ENCODE measurements at regions not wholly inside any gene's neighbourhood (a gene's known extent, or its start where the extent isn't known, plus 50 kb on each side); places are given as distances from the start of the nearest gene placed in this dataset.

- H3K36me3 Mint-ChIP-seq: no peaks in the 10 kb centered on the region
- peak overlapping the region in 4 of 8 donors; percentile 0 to 55 (median 28) for H3K4me3 Mint-ChIP-seq
- no peaks in the 10 kb centered on the region for H3K36me3 ChIP-seq (ENCODE audit: insufficient read depth, low read length)
- H3K4me3 ChIP-seq (ENCODE audit: low read length in 2 of 2): no peak overlapping the region
- H3K27me3 ChIP-seq (ENCODE audit: insufficient read depth, low read length): no peaks in the 10 kb centered on the region
- no peaks in the 10 kb centered on the region for H3K9me3 ChIP-seq (ENCODE audit: control insufficient read depth in 1 of 2, low read length in 2 of 2)
- no peaks in the 10 kb centered on the region for H3K27me3 Mint-ChIP-seq
- no peak overlapping the region for H3K27ac ChIP-seq (ENCODE audit: low read depth, low read length)
- H3K27ac Mint-ChIP-seq: peak overlapping the region in 2 of 7 donors; percentile 30 to 39
- DNase-seq: peak in 1 of 5 donors; percentile 68
- ChIA-PET POLR2A (ENCODE audit: partially characterized antibody) (no interaction called here), CTCF (ENCODE audit: partially characterized antibody) (no interaction called here)
- intact Hi-C loops (cut with micrococcal nuclease): loop anchor here (10.0 kb wide), 1 partner anchor 1645 kb away; no protein-coding TSS in a partner anchor
- peaks cover 4% of the 10 kb centered on the region for H3K4me1 ChIP-seq (ENCODE audit: insufficient read depth, low read length)
- H3K4me1 Mint-ChIP-seq: peaks cover 7 to 10% (median 9%) of the 10 kb centered on the region in 4 donors
- peaks cover 0 to 3% (median 0%) of the 10 kb centered on the region in 8 donors for H3K9me3 Mint-ChIP-seq
These were observed 156.4 kb downstream of the DSEL start for GRCh38 chr18:67359873-67360838.

DNA sequence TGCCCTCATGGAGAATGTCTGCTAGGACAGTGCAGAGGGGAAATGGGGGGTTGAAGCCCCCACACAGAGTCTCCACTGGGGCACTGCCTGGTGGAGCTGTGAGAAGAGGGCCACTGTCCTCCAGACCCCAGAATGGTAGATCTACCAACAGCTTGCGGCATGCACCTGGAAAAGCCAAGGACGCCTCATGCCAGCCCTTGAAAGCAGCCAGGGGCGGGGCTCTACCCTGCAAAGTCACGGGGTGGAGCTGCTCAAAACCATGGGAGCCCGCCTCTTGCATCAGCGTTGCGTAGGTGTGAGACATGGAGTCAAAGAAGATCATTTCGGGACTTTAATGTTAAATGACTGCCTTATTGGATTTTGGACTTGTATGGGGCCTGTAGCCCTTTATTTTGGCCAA is 157.6 kb downstream of the DSEL start:
- H3K4me3 ChIP-seq (ENCODE audit: low read length in 2 of 2): no peak overlapping the region
- H3K9me3 ChIP-seq (ENCODE audit: control insufficient read depth in 1 of 2, low read length in 2 of 2): no peaks in the 10 kb centered on the region
- Mint-ChIP-seq H3K27ac (no peak overlapping the region), H3K4me3 (no peak overlapping the region), H3K9me3 (peaks cover 0 to 3% (median 0%) of the 10 kb centered on the region in 8 donors), H3K27me3 (no peaks in the 10 kb centered on the region), H3K36me3 (no peaks in the 10 kb centered on the region), H3K4me1 (peaks cover 7 to 10% (median 9%) of the 10 kb centered on the region in 4 donors)
- peaks cover 4% of the 10 kb centered on the region for H3K4me1 ChIP-seq (ENCODE audit: insufficient read depth, low read length)
- ChIA-PET POLR2A (ENCODE audit: partially characterized antibody) (no interaction called here), CTCF (ENCODE audit: partially characterized antibody) (no interaction called here)
- no peak for DNase-seq
- H3K36me3 ChIP-seq (ENCODE audit: insufficient read depth, low read length): no peaks in the 10 kb centered on the region
- intact Hi-C loops (cut with micrococcal nuclease): no loop called here
- no peaks in the 10 kb centered on the region for H3K27me3 ChIP-seq (ENCODE audit: insufficient read depth, low read length)
- no peak overlapping the region for H3K27ac ChIP-seq (ENCODE audit: low read depth, low read length)

GRCh38 chr18:67354692-67355091 is 161.8 kb downstream of the DSEL start:
- H3K27ac ChIP-seq (ENCODE audit: low read depth, low read length): no peak overlapping the region
- no peaks in the 10 kb centered on the region for H3K36me3 ChIP-seq (ENCODE audit: insufficient read depth, low read length)
- H3K4me1 Mint-ChIP-seq: peaks cover 0 to 5% (median under 1%) of the 10 kb centered on the region in 4 donors
- intact Hi-C loops (cut with micrococcal nuclease): no loop called here
- H3K9me3 ChIP-seq (ENCODE audit: control insufficient read depth in 1 of 2, low read length in 2 of 2): no peaks in the 10 kb centered on the region
- no peak overlapping the region for H3K4me3 Mint-ChIP-seq
- H3K27ac Mint-ChIP-seq: no peak overlapping the region
- no peaks in the 10 kb centered on the region for H3K27me3 Mint-ChIP-seq
- H3K36me3 Mint-ChIP-seq: no peaks in the 10 kb centered on the region
- no peaks in the 10 kb centered on the region for H3K4me1 ChIP-seq (ENCODE audit: insufficient read depth, low read length)
- H3K27me3 ChIP-seq (ENCODE audit: insufficient read depth, low read length): no peaks in the 10 kb centered on the region
- DNase-seq: no peak
- no peak overlapping the region for H3K4me3 ChIP-seq (ENCODE audit: low read length in 2 of 2)
- POLR2A ChIA-PET (ENCODE audit: partially characterized antibody): no interaction called here
- peaks cover 0 to 3% (median 0%) of the 10 kb centered on the region in 8 donors for H3K9me3 Mint-ChIP-seq
- CTCF ChIA-PET (ENCODE audit: partially characterized antibody): no interaction called here

DNA sequence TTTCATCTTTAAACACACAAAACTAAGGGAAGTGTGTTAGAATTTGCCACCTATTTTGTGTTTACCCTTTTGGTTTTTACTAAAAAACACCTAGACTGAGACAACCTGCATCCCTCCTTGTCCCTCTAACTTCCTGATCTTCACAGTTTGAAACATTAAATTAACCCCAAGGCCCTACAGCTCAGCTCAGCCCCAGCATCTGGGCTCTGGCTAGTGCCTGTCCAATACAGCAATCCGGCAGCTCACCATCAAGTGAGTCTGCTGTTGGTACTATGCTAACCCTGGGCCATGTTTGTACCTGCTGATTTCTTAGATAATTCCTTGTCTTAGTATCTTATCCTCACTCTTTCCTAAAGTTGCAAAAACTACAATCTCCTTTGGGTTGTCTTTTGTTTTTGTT is 162.4 kb downstream of the DSEL start:
- no peaks in the 10 kb centered on the region for H3K27me3 ChIP-seq (ENCODE audit: insufficient read depth, low read length)
- Mint-ChIP-seq H3K27ac (no peak overlapping the region), H3K9me3 (peaks cover 0 to 3% (median 0%) of the 10 kb centered on the region in 8 donors), H3K27me3 (no peaks in the 10 kb centered on the region), H3K4me3 (no peak overlapping the region), H3K36me3 (no peaks in the 10 kb centered on the region), H3K4me1 (peaks cover 0 to 2% (median 0%) of the 10 kb centered on the region in 4 donors)
- H3K9me3 ChIP-seq (ENCODE audit: control insufficient read depth in 1 of 2, low read length in 2 of 2): no peaks in the 10 kb centered on the region
- intact Hi-C loops (cut with micrococcal nuclease): no loop called here
- no peaks in the 10 kb centered on the region for H3K4me1 ChIP-seq (ENCODE audit: insufficient read depth, low read length)
- DNase-seq: no peak
- no peaks in the 10 kb centered on the region for H3K36me3 ChIP-seq (ENCODE audit: insufficient read depth, low read length)
- ChIA-PET POLR2A (ENCODE audit: partially characterized antibody) (no interaction called here), CTCF (ENCODE audit: partially characterized antibody) (no interaction called here)
- H3K27ac ChIP-seq (ENCODE audit: low read depth, low read length): no peak overlapping the region
- no peak overlapping the region for H3K4me3 ChIP-seq (ENCODE audit: low read length in 2 of 2)

DNA sequence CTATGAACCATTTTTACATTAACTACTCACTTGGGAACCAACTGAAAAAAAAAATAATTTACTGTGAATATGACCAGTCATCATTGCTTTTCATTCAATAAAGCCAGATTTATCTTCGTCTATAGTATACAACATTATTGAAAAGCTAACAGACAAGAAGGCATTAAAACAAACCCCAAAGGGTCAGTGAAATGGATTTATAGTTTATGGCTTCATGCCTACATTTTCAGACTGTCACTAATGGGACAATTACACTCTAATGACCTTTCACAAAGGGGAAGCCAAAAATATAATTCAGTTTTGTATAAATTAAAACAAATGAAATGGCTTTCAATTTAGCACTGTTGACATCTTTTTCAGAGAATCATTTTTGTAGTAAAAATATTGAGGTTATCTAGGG is 169.1 kb downstream of the DSEL start:
- no peaks in the 10 kb centered on the region for H3K4me1 ChIP-seq (ENCODE audit: insufficient read depth, low read length)
- intact Hi-C loops (cut with micrococcal nuclease): no loop called here
- Mint-ChIP-seq H3K4me1 (peaks cover 0 to 5% (median 0%) of the 10 kb centered on the region in 4 donors), H3K9me3 (no peaks in the 10 kb centered on the region), H3K4me3 (no peak overlapping the region), H3K27ac (no peak overlapping the region), H3K27me3 (no peaks in the 10 kb centered on the region), H3K36me3 (no peaks in the 10 kb centered on the region)
- H3K4me3 ChIP-seq (ENCODE audit: low read length in 2 of 2): no peak overlapping the region
- CTCF ChIA-PET (ENCODE audit: partially characterized antibody): no interaction called here
- H3K36me3 ChIP-seq (ENCODE audit: insufficient read depth, low read length): no peaks in the 10 kb centered on the region
- H3K27ac ChIP-seq (ENCODE audit: low read depth, low read length): no peak overlapping the region
- H3K27me3 ChIP-seq (ENCODE audit: insufficient read depth, low read length): no peaks in the 10 kb centered on the region
- H3K9me3 ChIP-seq (ENCODE audit: control insufficient read depth in 1 of 2, low read length in 2 of 2): no peaks in the 10 kb centered on the region
- POLR2A ChIA-PET (ENCODE audit: partially characterized antibody): no interaction called here
- no peak for DNase-seq

DNA sequence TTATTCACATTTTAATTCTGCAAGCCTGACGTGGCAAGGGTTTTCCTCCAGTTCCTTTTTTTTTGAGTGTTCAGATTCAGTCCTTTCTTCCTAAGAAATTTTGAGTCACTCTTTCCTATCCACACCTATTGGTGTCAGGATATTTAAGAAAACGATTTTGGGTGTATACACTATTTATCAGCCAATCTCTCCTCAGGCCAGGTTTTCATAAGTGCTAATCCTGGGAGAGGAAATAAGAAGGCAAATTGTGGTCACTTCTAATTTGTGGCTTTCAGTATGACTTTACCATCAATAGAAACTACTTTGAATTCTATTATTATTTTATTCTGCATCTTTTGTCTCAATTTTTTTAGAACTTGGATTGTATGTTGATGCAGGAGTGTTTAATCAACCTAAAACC is 174.4 kb downstream of the DSEL start:
- ChIA-PET CTCF (ENCODE audit: partially characterized antibody) (no interaction called here), POLR2A (ENCODE audit: partially characterized antibody) (no interaction called here)
- intact Hi-C loops (cut with micrococcal nuclease): no loop called here
- DNase-seq: no peak
- H3K27ac Mint-ChIP-seq: no peak overlapping the region
- peaks cover 0 to 4% of the 10 kb centered on the region in 2 donors for H3K36me3 Mint-ChIP-seq
- Histone ChIP-seq H3K9me3 (ENCODE audit: control insufficient read depth in 1 of 2, low read length in 2 of 2) (no peaks in the 10 kb centered on the region), H3K36me3 (ENCODE audit: insufficient read depth, low read length) (no peaks in the 10 kb centered on the region), H3K4me3 (ENCODE audit: low read length in 2 of 2) (no peak overlapping the region), H3K4me1 (ENCODE audit: insufficient read depth, low read length) (no peaks in the 10 kb centered on the region), H3K27me3 (ENCODE audit: insufficient read depth, low read length) (no peaks in the 10 kb centered on the region), H3K27ac (ENCODE audit: low read depth, low read length) (no peak overlapping the region)
- no peaks in the 10 kb centered on the region for H3K27me3 Mint-ChIP-seq
- peaks cover 0 to 2% (median 0%) of the 10 kb centered on the region in 8 donors for H3K9me3 Mint-ChIP-seq
- no peak overlapping the region for H3K4me3 Mint-ChIP-seq
- peaks cover 0 to 5% (median 0%) of the 10 kb centered on the region in 4 donors for H3K4me1 Mint-ChIP-seq

DNA sequence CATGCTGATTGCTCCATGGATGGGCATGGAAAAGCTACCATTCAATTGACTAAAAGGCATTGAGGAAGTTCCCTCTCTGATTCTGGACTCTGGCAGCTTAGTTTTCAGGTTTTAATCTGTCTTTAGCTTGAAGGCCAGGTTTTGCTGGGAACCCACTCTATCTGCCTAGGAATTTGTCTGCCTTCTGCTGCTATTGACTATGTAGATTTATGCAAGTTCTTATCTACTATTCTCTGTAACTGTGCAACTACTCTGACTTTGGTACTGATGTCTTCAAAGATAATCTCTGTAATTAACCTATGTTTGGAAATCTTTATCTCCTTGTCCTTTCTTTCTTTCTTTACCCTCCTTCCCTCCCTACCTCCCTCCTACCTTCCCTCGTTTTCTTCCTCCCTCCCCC is 178.8 kb downstream of the DSEL start:
- no peak for DNase-seq
- no peaks in the 10 kb centered on the region for H3K36me3 ChIP-seq (ENCODE audit: insufficient read depth, low read length)
- no peaks in the 10 kb centered on the region for H3K9me3 ChIP-seq (ENCODE audit: control insufficient read depth in 1 of 2, low read length in 2 of 2)
- Mint-ChIP-seq H3K27ac (no peak overlapping the region), H3K36me3 (peaks cover 0 to 4% of the 10 kb centered on the region in 2 donors), H3K4me3 (no peak overlapping the region), H3K27me3 (no peaks in the 10 kb centered on the region), H3K4me1 (peaks cover 0 to 2% (median 0%) of the 10 kb centered on the region in 4 donors), H3K9me3 (peaks cover 0 to 5% (median under 1%) of the 10 kb centered on the region in 8 donors)
- H3K4me1 ChIP-seq (ENCODE audit: insufficient read depth, low read length): no peaks in the 10 kb centered on the region
- H3K4me3 ChIP-seq (ENCODE audit: low read length in 2 of 2): no peak overlapping the region
- H3K27me3 ChIP-seq (ENCODE audit: insufficient read depth, low read length): no peaks in the 10 kb centered on the region
- H3K27ac ChIP-seq (ENCODE audit: low read depth, low read length): no peak overlapping the region
- CTCF ChIA-PET (ENCODE audit: partially characterized antibody): no interaction called here
- POLR2A ChIA-PET (ENCODE audit: partially characterized antibody): no interaction called here
- intact Hi-C loops (cut with micrococcal nuclease): no loop called here
